SHP77 treated with DMSO at 0.1 percent for 48 hours (cell line): ENCODE measurements at regions not wholly inside any gene's neighbourhood (a gene's known extent, or its start where the extent isn't known, plus 50 kb on each side); places are given as distances from the start of the nearest gene placed in this dataset.
"Not testable (repeated sequence)": the region's sequence is repeated elsewhere in the genome, so short reads cannot be mapped to it uniquely, and the experiment has no call there.

ENCODE experiments used
- DNase-seq: peaks from one replicate; lab custom pipeline; 2025; lab: John Stamatoyannopoulos, UW

DNA sequence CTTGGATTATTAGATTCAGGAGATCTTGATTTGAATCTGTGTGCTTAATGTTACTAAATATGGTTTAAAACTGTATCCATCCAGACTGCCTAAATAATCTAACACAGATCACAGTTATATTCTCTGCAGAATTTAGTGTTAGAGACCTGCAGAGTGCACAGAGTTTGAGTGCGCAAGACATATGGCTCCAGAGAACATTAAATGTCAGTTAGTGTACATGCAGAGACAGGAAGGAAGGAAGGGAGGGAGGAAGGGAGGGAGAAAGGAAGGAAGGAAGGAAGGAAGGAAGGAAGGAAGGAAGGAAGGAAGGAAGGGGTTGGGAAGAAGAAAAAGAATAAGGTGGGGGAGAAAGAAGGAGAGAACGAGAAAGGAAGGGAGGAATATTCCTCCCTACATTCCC is 210.0 kb upstream of the COX7C start:
- DNase-seq = no peak

DNA sequence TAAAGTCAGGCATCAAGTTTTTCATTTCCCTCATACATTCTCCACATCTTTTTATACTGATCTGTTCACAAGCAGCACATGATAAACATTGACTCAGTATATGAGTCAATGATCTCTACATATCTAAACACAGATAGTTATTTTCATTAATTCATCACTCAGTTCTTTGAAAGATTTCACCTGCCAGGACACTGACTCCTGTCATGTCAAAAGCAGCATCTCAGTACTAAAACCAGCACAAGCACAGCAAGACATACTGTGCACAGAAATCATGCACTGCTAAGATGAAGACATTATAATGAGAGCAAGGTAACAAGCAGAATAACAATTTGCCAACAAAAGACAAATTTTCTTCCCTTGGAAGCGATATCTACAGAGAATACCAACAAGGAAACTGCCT is 206.1 kb upstream of the COX7C start:
- DNase-seq = no peak

DNA sequence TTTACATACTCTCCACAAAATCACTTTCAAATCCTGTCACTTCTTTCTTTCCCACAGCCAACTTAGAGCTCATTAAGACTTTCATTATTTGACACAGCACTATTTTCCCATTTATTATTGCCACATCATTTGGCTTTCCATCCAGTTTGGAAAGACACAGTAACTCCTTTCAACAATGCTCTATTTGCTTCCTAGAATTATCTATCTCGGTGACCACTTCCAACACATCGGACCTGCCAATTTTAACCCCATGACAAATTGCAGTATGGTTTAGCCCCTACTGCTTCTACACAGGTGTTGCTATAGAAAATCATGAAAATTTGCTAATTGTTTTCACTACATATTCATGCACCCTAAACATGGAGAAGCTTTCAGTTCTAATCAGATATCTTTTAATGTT is 190.6 kb upstream of the COX7C start:
- DNase-seq = no peak

DNA sequence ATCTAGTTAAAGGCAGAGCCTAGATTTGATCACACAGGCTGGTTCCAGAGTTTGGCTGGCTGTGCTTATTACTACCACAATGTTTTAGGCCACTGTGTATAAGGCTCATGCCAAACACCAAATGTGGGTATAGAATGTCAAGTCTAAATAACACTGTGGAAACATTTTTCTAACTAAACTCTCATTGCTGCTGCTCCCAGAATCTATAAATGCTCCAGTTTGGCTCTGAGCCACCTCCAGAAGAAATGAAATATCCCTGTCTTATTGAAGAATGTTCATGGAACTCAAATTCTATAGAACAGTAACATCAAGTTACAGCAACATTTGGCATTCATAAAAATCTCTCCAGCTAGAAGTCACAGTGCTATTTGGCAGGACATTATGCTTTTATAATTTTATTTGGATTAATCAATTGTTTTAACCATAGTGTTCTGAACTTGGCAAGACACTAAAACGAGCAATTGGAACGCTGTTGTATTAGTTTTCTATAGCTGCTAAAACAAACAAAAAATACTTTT is 178.1 kb upstream of the COX7C start:
- no peak for DNase-seq

DNA sequence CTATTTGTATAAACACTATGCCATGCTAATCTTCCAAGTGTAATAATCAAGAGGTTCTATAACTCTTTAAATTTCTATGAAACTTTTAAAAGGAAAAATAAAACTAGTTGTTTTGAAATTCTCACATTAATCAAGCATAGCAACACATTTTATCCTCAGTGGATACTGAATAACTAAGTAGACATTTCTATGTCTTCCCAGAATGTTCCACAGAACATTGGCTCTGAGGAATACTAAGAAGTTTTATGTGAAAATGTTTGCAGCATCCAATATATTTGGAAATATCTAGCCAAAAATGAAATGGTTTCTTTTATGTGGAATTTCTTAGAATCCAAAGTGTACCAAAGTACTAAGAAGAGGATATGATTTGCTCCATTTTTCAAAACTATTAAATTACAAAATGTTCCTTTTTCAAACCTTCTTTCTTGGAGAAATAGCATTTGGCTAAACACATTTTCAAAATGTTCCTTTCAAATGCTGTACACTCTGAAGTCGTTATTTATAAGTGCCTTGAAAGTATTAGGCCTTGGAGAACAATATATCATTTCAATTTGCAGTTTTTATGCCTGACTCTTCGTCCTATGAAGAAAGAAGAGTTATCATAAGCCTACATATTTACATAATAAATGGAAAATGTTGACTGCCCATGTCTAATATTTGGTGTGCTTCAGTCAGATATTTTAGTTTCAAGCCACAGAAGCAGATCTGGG is 175.6 kb upstream of the COX7C start:
- no peak for DNase-seq

DNA sequence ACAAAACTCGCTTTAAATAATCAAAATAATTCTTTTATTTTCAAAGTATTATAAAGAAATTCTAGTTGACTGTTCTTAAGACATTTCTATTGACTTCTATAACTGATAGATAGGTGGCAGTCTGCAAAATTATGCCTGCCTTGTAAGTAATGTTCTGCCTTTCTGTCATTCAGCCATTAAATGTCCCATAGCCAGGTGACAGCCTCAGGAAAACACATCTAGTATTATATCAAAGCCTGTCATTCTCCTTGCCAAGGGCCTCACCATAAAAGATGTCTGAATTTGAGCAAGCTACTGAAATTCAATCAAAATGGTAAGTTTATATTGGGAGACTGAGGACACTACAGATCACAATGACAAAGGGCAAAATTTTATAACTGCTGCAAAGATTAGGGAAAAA is 170.4 kb upstream of the COX7C start:
- no peak for DNase-seq

DNA sequence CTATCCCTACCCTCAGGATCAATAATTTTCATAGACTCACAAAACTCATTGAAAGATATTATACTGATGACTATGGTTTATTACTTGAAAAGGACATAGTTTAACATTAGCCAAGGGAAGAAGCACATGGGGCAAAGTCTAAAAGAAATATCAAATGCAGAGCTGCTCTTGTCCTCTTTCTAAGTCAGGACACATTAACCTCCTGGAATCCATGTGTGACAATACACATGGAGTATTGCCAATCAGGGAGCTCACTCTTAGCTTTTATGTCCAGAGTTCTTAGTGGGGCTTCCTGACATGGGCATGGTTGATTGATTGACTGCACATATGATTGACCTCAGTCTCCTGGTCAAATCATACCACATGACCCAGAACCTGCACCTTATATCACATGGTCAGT is 165.5 kb upstream of the COX7C start:
- DNase-seq = no peak

DNA sequence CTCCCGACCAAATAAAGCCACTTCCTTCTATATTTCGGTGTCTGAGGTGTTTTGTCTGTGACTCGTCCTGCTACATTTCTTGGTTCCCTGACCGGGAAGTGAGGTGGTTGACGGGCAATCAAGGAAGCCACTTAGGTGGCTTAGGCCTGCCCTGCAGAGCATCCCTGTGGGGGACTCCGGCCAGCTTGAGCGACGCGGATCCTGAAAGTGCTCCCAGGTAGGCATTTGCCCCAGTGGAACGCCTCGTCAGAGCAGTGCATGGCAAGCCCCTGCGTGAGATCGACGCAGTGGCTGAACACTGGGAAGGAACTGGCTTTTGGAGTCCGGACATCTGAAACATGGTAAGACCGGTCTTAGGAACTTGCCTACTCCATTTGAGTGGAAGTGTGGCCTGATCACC is 157.2 kb upstream of the COX7C start:
- DNase-seq = no peak

DNA sequence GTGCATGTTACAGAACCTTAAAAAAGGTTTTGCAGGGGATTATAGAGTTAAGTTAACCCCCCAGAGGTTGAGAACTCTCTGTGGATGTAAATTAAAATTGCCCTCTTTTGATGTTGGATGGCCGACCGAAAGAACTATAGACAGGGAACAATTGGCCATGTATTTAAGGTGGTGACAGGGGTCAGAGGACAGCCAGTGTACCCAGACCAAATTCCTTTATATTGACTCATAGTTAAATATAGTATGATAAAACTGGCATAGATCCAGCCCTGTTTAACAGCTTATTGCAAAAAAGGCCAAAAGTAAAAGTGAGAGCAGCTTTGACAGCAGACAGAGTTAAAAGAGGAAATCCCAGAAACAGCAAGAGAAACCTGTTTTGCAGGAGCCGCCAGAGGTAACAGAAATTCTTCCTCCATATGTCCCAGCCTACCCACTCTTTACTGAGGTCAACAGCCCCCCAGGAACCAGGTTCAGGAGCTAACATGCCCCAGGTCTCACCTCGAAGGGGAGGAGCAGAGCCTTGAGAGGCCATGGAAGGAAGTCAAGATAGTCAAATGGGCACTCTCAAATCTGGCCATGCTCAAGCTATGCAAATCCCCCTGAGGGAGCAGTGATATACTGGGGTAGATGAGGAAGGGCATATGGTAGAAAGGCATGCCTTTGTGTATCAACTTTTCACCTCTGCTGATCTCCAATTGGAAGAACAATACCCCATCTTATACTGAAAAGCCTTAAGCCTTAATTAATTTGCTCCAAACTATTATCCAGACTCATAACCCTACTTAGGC is 156.4 kb upstream of the COX7C start:
- no peak for DNase-seq

DNA sequence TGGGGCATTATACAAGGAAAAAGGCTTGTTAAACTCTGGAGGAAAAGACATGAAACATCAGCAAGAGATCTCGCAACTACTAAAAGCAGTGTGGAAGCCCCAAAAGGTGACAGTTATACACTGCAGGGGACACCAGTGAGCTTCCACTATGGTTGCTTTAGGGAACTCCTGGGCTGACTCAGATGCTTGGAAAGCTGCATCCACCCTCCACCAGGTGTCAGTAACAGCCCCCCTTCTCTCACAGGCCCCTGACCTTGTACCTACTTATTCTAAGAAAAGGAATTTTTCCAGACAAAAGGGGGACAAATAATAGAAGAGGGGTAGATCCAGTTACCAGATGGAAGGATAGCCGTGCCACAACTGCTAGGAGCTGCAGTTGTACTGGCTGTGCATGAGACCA is 154.4 kb upstream of the COX7C start:
- DNase-seq = no peak

DNA sequence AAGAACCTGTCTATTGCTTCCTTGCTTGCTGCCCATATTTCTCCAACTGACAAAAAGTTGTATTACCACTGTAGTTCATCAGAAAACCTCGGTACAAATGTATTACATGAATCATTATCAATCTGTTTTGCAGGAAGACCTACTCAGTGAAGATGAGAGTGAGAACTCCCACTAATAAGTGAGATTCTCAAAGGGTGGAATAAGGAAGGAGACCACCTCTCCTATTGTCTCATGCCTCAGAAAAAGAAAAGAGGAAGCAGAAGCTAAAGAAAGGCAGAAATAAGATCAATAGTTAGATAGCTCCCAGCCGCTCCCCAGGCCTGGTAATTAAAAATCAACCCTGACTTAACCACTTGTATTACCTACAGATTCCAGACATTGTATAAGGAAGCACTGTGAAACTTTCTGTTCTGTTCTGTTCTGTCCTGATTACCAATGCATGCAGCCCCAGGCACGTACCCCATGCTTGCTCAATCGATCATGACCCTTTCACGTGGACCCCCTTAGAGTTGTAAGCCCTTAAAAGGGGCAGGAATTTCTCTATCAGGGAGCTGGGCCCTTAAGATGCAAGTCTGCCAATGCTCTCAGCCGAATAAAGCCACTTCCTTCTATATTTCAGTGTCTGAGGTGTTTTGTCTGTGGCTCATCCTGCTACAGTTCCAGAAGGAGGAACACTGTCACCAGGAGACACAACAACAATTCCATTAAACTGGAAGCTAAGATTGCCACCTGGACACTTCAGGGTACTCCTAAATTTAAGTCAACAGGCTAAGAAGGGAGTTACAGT is 152.5 kb upstream of the COX7C start:
- no peak for DNase-seq

DNA sequence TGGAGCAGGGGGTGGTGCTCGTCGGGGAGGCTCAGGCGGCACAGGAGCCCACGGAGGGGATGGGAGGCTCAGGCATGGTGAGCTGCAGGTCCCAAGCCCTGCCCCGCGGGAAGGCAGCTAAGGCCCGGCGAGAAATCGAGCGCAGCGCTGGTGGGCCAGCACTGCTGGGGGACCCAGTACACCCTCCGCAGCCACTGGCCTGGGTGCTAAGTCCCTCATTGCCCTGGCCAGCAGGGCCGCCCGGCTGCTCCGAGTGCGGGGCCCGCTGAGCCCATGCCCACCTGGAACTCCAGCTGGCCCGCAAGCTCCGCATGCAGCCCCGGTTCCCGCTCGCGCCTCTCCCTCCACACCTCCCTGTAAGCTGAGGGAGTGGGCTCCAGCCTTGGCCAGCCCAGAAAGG is 151.0 kb upstream of the COX7C start:
- DNase-seq = not testable (repeated sequence)

DNA sequence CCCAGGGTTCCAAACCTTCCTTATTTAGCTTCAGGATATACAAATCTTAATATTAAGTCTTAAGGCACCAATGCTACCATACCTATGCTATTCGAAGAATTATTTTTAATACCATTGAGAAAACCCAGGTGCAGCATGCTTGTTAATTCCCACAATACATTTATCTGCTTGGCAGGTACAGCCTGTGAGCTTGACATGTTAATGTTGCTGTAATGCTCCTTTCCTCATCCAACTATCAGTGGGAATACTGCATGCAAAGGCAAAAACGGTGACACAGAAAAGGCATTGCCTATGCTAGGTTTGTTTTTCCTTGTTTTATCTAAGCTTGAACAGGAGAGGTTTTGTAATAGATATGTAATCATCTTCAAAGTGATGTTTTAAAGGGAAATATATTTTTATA is 135.7 kb upstream of the COX7C start:
- no peak for DNase-seq

DNA sequence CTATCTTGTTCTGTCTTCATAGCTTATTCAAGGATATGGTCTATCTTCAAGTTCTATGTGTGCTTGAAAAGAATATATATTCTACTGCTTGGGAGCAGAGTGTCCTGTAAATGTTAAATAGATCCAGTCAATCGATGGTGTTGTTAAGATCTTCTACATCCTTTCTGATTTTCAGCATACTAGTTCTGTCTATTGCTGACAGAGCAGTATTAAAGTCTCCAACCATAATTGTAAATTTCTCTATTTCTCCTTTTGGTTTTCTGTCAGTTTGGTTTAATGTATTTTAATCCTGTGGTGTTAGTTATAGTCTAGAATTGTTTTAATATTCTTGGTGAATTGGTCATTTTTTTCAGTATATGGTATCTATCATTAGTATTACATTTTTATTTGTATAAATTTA is 124.0 kb upstream of the COX7C start:
- DNase-seq = no peak

DNA sequence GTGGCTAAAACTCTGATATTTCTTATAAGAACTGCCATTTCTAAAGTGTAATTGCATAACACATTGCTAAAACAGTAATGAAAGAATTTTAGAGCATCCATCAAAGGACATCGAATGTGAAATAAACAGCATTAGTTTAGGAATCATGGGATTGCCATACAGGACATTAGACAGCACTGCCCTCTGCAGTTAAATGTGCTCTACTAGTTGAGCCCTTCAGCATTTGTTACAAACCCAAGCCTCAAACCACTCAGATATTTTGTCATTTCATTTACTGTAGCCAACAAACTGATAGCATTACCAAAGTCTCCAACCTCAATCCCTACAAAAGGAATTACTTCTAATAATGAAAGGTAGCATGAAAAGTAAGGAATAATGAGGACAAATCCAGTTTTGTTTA is 116.8 kb upstream of the COX7C start:
- DNase-seq = no peak

DNA sequence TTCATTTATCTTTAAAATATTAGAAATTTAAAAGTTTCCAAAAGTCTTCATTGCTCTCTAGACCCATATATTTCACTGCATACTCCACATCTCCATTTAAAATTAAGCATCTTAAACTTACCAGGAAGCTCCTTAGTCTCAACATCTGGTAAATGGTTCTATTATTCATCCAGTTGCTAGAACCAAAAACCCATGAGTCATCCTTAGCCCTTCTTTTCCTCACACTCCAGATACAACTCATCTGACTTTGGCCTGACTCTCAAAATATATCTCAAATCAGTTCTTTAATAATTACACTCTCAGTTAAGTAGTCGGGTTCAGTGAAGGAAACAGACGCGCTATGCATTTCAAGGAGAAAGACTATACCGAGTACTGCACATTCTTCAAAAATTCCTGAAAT is 110.2 kb upstream of the COX7C start:
- DNase-seq = no peak

DNA sequence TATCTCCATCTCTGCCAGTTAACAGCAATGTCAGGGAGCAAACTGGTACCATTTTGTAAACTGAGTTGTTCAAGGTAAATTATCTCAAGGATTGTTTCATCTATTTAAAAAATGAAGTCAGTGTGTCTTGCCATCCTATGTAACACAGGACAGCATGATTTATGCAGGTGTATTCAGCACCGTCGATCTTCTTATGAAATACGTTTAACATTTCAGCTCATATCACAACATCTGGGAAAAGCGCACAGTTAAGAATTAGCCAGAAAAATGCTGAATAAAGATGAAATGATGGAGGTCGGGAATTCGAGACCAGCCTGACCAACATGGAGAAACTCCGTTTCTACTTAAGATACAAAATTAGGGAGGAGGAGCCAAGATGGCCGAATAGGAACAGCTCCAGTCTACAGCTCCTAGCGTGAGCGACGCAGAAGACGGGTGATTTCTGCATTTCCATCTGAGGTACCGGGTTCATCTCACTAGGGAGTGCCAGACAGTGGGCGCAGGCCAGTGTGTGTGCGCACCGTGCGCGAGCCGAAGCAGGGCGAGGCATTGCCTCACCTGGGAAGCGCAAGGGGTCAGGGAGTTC is 107.3 kb upstream of the COX7C start:
- not testable (repeated sequence) for DNase-seq

DNA sequence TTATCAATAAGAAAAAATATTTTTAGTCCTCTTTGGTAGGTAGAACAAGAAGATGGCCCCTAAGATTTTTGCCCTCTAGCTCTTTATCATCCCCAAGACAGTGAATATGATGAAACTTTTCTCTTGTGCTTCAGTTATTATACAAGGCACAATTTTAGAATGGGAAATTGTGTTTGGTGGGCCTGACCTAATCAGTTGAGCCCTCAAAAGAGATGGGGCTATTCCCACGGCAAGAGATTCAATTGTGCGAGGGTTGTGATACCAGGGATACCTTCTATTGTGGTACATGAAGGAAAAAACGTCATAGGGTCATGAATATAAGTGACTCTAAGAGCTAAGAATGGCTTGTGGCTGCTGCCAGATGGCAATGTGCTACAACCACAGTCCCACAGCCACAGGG is 94.0 kb upstream of the COX7C start:
- DNase-seq = no peak

DNA sequence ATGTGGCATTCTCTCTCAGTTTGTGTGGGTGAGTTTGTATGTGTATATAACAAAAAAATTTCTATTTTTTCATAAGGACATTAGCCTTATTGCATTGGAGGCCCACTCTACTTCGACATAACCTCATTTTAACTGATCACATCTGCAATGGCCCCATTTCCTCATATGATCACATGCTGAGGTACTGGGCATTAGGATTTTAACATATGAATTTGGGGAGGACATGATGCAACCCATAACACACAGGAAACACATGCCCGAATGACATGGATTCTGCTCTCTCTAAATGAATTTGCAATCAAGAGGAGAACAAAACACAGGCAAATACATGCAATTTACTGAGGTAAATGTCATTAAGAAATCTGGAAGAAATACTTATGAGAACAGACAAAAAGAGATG is 92.1 kb upstream of the COX7C start:
- no peak for DNase-seq

DNA sequence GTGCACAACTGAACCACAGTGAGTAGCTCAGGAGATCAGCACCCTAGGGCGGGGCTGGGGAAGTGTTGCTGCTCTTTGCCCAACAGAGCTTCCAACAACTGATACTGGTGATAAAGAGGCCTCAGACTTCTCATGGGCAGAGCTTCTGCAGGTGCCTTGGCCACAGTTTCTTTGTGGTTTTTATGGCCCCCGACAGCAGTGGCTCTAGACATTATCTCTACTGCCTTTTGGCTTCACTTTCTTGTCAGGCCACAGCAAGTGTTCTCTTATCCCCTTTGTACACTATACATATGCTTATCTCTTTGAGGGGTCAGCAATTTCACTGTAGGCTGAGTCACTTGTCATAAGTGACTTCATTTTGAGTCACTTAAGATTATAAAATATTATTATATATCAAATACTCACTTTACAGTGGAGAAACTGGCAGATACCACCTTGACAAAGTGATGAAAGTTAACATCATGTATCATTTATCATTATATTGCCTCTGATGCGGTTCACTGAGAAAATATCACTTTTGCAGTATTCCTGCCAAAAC is 90.9 kb upstream of the COX7C start:
- no peak for DNase-seq

DNA sequence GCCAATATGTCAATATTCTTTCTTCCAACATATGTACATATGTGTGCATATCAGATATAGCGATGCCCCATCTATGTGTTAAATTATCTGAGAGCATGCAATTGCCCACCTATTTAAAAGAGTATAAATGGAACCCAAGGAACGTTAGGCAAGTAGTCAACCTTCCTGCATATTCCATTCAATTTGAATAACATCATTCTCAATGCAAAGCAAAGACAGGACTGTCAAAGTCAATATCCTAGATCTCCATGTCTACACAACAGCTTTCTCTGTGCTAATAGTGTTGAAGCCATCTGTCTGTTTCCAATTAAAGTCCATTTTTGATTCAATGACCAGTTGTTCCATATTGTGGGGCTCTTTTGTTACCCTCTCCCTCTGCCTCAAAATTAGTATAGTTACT is 85.3 kb upstream of the COX7C start:
- DNase-seq = no peak

DNA sequence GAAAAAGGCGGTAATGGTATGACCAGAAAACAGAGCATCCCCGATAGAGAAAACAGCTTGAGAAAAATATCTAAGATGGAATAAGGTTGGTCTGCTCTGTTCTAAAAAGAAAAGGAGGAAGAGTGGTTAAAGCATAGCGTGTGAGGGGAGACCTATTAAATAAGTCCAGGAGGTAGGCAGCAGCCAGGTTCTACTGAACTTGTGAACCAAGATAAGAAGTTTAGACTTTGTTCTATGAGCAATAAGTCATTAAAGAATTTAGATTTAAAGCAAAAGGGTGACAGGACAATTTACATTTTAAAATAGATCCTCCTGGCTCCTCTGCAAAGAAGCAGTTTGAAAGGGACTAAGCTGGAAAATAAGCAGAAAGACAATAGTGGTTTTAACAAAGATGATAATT is 81.3 kb upstream of the COX7C start:
- DNase-seq = no peak
